GM23248 (cell line): ENCODE measurements at regions not wholly inside any gene's neighbourhood (a gene's known extent, or its start where the extent isn't known, plus 50 kb on each side); places are given as distances from the start of the nearest gene placed in this dataset.

Source experiments
- DNase-seq: peaks from one replicate; pipeline ENCODE4 v3.0.0-alpha.2; 2015
- H2AFZ ChIP-seq: fragments of 200-600 bp; sonication (generic); 2 replicates; pipeline ENCODE4 v1.6.1; 2016; ENCODE audit warnings: antibody characterized with exemption
- H3F3A ChIP-seq: fragments of 200-600 bp; sonication (generic); 2 replicates; pipeline ENCODE4 v1.6.1; 2016; ENCODE audit warnings: mild to moderate bottlenecking, antibody characterized with exemption, mixed run types; ENCODE audit not compliant: insufficient read depth
- H3K27ac ChIP-seq: fragments of 200-600 bp; sonication (generic); 2 replicates; pipeline ENCODE4 v1.5.1; 2016; ENCODE audit warnings: mild to moderate bottlenecking
- H3K27me3 ChIP-seq: fragments of 200-600 bp; sonication (generic); replicated peaks from 2 replicates; pipeline ENCODE4 v1.6.1; 2016; ENCODE audit warnings: mild to moderate bottlenecking; ENCODE audit not compliant: insufficient read depth
- H3K36me3 ChIP-seq: fragments of 200-600 bp; sonication (generic); 2 replicates; pipeline ENCODE4 v1.6.1; 2016; ENCODE audit warnings: low read depth, mild to moderate bottlenecking
- H3K4me1 ChIP-seq: fragments of 200-600 bp; sonication (generic); 2 replicates; pipeline ENCODE4 v1.6.1; 2016; ENCODE audit warnings: mild to moderate bottlenecking; ENCODE audit not compliant: insufficient read depth
- H3K4me2 ChIP-seq: fragments of 200-600 bp; sonication (generic); one replicate; pipeline ENCODE4 v1.6.1; 2016; ENCODE audit warnings: mild to moderate bottlenecking; ENCODE audit not compliant: unreplicated experiment
- H3K4me3 ChIP-seq: fragments of 200-600 bp; sonication (generic); 2 replicates; pipeline ENCODE4 v1.5.1; 2016; ENCODE audit warnings: mild to moderate bottlenecking
- H3K79me2 ChIP-seq: fragments of 200-600 bp; sonication (generic); 2 replicates; pipeline ENCODE4 v1.6.1; 2016; ENCODE audit warnings: mild to moderate bottlenecking; ENCODE audit not compliant: insufficient read depth
- H3K9ac ChIP-seq: fragments of 200-600 bp; sonication (generic); 2 replicates; pipeline ENCODE4 v1.6.1; 2016; ENCODE audit warnings: mild to moderate bottlenecking
- H3K9me2 ChIP-seq: fragments of 200-600 bp; sonication (generic); 2 replicates; pipeline ENCODE4 v1.6.1; 2016; ENCODE audit warnings: mixed run types, mild to moderate bottlenecking, moderate library complexity; ENCODE audit not compliant: insufficient read depth
- H3K9me3 ChIP-seq: fragments of 200-600 bp; sonication (generic); one replicate; pipeline ENCODE4 v1.6.1; 2017; ENCODE audit warnings: low read depth
- H4K20me1 ChIP-seq: fragments of 200-600 bp; sonication (generic); 2 replicates; pipeline ENCODE4 v1.6.0; 2016; ENCODE audit not compliant: insufficient read depth
- EZH2 ChIP-seq: fragments of 200-600 bp; sonication (generic); IDR thresholded peaks from 2 replicates; pipeline ENCODE4 v1.6.1; 2018; ENCODE audit warnings: antibody characterized with exemption, mild to moderate bottlenecking; ENCODE audit not compliant: insufficient read depth, poor library complexity, severe bottlenecking
- EZH2phosphoT487 ChIP-seq: fragments of 200-600 bp; sonication (generic); IDR thresholded peaks from 2 replicates; pipeline ENCODE4 v1.6.1; 2018; ENCODE audit warnings: antibody characterized with exemption, moderate library complexity, mild to moderate bottlenecking, low read depth; ENCODE audit not compliant: insufficient read depth
- WGBS, 2 experiments: methylation state at CpG; one replicate each; pipeline ENCODE4 v1.1.6; 2015 to 2017; ENCODE audit warnings: low lambda C conversion rate in 2 of 2, low coverage in 1 of 2; ENCODE audit errors: missing lambda C conversion rate in 2 of 2; 5-methylcytosine and 5-hydroxymethylcytosine counted together
- in situ Hi-C: fragments of 300-500 bp; cut with MboI; formaldehyde crosslinking; loops from 2 replicates; pipeline ENCODE4 v1.15.0; 2020

- DNase-seq, result no peak
- Histone ChIP-seq H3K9me3 (no peaks in the 10 kb centered on the region), H3K9ac (no peak overlapping the region), H3K79me2 (no peaks in the 10 kb centered on the region), H4K20me1 (no peaks in the 10 kb centered on the region), H3K4me1 (no peaks in the 10 kb centered on the region), H2AFZ (no peak overlapping the region), H3F3A (no peaks in the 10 kb centered on the region), H3K4me3 (no peak overlapping the region), H3K27ac (no peak overlapping the region), H3K9me2 (no peaks in the 10 kb centered on the region), H3K36me3 (no peaks in the 10 kb centered on the region), H3K4me2 (no peak overlapping the region), H3K27me3 (no peaks in the 10 kb centered on the region)
- WGBS, 2 experiments, result 27 to 30% methylated on average over 6 of the region's 6 CpGs
- in situ Hi-C loops, result no loop called here
- TF ChIP-seq EZH2phosphoT487, result no peak
- no peak for TF ChIP-seq EZH2
These were observed 151.7 kb upstream of the GRM7 start for GRCh38 chr3:6709178-6709577.

- H2AFZ ChIP-seq, result no peak overlapping the region
- no peaks in the 10 kb centered on the region for H3F3A ChIP-seq
- no peaks in the 10 kb centered on the region for H3K36me3 ChIP-seq
- no peak overlapping the region for H3K27ac ChIP-seq
- DNase-seq, result no peak
- no peak for TF ChIP-seq EZH2phosphoT487
- TF ChIP-seq EZH2, result no peak
- no peak overlapping the region for H3K4me2 ChIP-seq
- no peaks in the 10 kb centered on the region for H4K20me1 ChIP-seq
- H3K27me3 ChIP-seq, result no peaks in the 10 kb centered on the region
- in situ Hi-C loops, result no loop called here
- H3K79me2 ChIP-seq, result no peaks in the 10 kb centered on the region
- no peaks in the 10 kb centered on the region for H3K9me2 ChIP-seq
- no peak overlapping the region for H3K4me3 ChIP-seq
- 11 to 20% methylated on average over 3 of the region's 3 CpGs for WGBS, 2 experiments
- H3K9ac ChIP-seq, result no peak overlapping the region
- no peaks in the 10 kb centered on the region for H3K9me3 ChIP-seq
- H3K4me1 ChIP-seq, result no peaks in the 10 kb centered on the region
These were observed 146.0 kb upstream of the GRM7 start for GRCh38 chr3:6714962-6715361.

- no peaks in the 10 kb centered on the region for H3K36me3 ChIP-seq
- no peaks in the 10 kb centered on the region for H4K20me1 ChIP-seq
- no peaks in the 10 kb centered on the region for H3K9me2 ChIP-seq
- H3K4me1 ChIP-seq, result no peaks in the 10 kb centered on the region
- in situ Hi-C loops, result no loop called here
- no peaks in the 10 kb centered on the region for H3F3A ChIP-seq
- H3K9me3 ChIP-seq, result no peaks in the 10 kb centered on the region
- H3K9ac ChIP-seq, result no peak overlapping the region
- H3K79me2 ChIP-seq, result no peaks in the 10 kb centered on the region
- H3K4me3 ChIP-seq, result no peak overlapping the region
- H3K27ac ChIP-seq, result no peak overlapping the region
- no peaks in the 10 kb centered on the region for H3K27me3 ChIP-seq
- TF ChIP-seq EZH2phosphoT487 (no peak), EZH2 (no peak)
- no peak overlapping the region for H2AFZ ChIP-seq
- no peak for DNase-seq
- 13 to 14% methylated on average over 1 of the region's 1 CpG for WGBS, 2 experiments
- no peak overlapping the region for H3K4me2 ChIP-seq
These were observed 144.5 kb upstream of the GRM7 start for GRCh38 chr3:6716420-6716819.

- Histone ChIP-seq H3F3A (no peaks in the 10 kb centered on the region), H3K79me2 (no peaks in the 10 kb centered on the region), H3K27ac (no peak overlapping the region), H3K9ac (no peak overlapping the region), H4K20me1 (no peaks in the 10 kb centered on the region), H3K4me1 (no peaks in the 10 kb centered on the region), H3K9me3 (no peaks in the 10 kb centered on the region), H2AFZ (no peak overlapping the region), H3K36me3 (no peaks in the 10 kb centered on the region), H3K27me3 (no peaks in the 10 kb centered on the region), H3K4me3 (no peak overlapping the region), H3K4me2 (no peak overlapping the region), H3K9me2 (no peaks in the 10 kb centered on the region)
- in situ Hi-C loops, result no loop called here
- WGBS, 2 experiments, result 22 to 25% methylated on average over 6 of the region's 6 CpGs
- TF ChIP-seq EZH2phosphoT487 (no peak), EZH2 (no peak)
- DNase-seq, result no peak
These were observed 143.6 kb upstream of the GRM7 start for GRCh38 chr3:6717026-6717943.
